ENCODE measurements at regions not wholly inside any gene's neighbourhood (a gene's known extent, or its start where the extent isn't known, plus 50 kb on each side); places are given as distances from the start of the nearest gene placed in this dataset.

DNA sequence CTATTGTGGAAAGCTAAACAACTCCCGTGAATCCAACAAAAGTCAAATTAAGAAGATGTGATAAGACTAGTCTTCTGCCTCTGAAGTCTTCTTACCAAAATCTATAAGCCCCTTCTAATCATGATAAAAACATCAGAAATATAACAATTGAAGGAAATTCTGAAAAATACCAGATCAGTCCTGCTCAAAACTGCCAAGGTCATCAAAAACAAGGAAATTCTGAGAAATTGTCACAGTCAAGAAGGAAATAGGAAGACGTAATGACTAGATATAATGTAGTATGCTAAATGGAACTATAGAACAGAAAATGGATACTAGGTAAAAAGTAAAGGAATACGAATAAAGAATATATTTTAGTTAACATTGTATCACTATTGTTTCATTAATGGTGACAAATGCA, 314.0 kb downstream of the TMX3 start:
- Histone ChIP-seq H3K4me3 (ENCODE audit: low read depth in 2 of 2, low read length in 2 of 2) (no peak overlapping the region), H3K27me3 (ENCODE audit: control insufficient read depth, insufficient read depth, low read length) (no peaks in the 10 kb centered on the region), H3K4me1 (ENCODE audit: control insufficient read depth, insufficient read depth, low read length) (no peaks in the 10 kb centered on the region), H3K27ac (ENCODE audit: low read length) (no peak overlapping the region), H3K9me3 (ENCODE audit: control insufficient read depth, insufficient read depth, low read depth, low read length) (no peaks in the 10 kb centered on the region), H3K36me3 (ENCODE audit: control insufficient read depth, insufficient read depth, low read length) (no peaks in the 10 kb centered on the region)
- ATAC-seq (no peak), DNase-seq (ENCODE audit: low read depth, low spot score) (no peak)
- TF ChIP-seq SIN3A (IDR thresholded peaks at IDR 0.05; ENCODE audit: borderline replicate concordance, insufficient read depth, low read depth, low read length) = no peak
- TF ChIP-seq, protein P1, sequence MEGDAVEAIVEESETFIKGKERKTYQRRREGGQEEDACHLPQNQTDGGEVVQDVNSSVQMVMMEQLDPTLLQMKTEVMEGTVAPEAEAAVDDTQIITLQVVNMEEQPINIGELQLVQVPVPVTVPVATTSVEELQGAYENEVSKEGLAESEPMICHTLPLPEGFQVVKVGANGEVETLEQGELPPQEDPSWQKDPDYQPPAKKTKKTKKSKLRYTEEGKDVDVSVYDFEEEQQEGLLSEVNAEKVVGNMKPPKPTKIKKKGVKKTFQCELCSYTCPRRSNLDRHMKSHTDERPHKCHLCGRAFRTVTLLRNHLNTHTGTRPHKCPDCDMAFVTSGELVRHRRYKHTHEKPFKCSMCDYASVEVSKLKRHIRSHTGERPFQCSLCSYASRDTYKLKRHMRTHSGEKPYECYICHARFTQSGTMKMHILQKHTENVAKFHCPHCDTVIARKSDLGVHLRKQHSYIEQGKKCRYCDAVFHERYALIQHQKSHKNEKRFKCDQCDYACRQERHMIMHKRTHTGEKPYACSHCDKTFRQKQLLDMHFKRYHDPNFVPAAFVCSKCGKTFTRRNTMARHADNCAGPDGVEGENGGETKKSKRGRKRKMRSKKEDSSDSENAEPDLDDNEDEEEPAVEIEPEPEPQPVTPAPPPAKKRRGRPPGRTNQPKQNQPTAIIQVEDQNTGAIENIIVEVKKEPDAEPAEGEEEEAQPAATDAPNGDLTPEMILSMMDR (IDR thresholded peaks at IDR 0.05) = no peak
- no peak for TF ChIP-seq POLR2AphosphoS5 (IDR thresholded peaks at IDR 0.05; ENCODE audit: low read depth, low read length)
- TF ChIP-seq, protein P2, sequence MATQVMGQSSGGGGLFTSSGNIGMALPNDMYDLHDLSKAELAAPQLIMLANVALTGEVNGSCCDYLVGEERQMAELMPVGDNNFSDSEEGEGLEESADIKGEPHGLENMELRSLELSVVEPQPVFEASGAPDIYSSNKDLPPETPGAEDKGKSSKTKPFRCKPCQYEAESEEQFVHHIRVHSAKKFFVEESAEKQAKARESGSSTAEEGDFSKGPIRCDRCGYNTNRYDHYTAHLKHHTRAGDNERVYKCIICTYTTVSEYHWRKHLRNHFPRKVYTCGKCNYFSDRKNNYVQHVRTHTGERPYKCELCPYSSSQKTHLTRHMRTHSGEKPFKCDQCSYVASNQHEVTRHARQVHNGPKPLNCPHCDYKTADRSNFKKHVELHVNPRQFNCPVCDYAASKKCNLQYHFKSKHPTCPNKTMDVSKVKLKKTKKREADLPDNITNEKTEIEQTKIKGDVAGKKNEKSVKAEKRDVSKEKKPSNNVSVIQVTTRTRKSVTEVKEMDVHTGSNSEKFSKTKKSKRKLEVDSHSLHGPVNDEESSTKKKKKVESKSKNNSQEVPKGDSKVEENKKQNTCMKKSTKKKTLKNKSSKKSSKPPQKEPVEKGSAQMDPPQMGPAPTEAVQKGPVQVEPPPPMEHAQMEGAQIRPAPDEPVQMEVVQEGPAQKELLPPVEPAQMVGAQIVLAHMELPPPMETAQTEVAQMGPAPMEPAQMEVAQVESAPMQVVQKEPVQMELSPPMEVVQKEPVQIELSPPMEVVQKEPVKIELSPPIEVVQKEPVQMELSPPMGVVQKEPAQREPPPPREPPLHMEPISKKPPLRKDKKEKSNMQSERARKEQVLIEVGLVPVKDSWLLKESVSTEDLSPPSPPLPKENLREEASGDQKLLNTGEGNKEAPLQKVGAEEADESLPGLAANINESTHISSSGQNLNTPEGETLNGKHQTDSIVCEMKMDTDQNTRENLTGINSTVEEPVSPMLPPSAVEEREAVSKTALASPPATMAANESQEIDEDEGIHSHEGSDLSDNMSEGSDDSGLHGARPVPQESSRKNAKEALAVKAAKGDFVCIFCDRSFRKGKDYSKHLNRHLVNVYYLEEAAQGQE (IDR thresholded peaks at IDR 0.05; ENCODE audit: insufficient read depth in 1 of 2, low read depth in 2 of 2, low read length in 1 of 2) = no peak
- no peak for TF ChIP-seq TCF7L2 (IDR thresholded peaks at IDR 0.05; ENCODE audit: low read depth, low read length)
- ChIA-PET CTCF (no interaction called here), POLR2A (no interaction called here)
- BruUV-seq (replicated peaks) = no TSS peak
- in situ Hi-C loops (cut with HindIII; ENCODE audit: low pct_unique_long_range_greater_than_20kb, low sequenced_read_pairs) (no loop called here), intact Hi-C loops (cut with micrococcal nuclease; ENCODE audit: unreplicated experiment) (no loop called here)

DNA sequence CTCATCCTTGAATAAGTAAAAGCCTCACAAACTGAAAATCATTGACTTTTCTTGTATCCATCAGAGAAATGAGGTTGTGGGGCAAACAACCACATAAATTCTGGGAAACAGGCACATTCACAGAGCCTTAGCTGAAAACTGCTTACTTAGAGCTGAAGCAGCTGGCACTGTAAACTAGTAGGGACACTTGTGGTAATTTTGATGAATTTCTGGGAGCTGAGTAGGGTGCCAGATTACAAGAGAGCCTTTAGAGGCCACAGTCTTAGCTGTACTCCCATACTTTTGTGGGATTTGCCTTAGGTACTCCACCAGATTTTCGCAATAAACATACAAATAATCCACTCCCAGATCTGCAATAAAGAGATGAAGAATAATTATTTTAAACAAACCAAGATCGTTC, 315.2 kb downstream of the TMX3 start:
- no peaks in the 10 kb centered on the region for H3K4me1 ChIP-seq (ENCODE audit: control insufficient read depth, insufficient read depth, low read length)
- POLR2A ChIA-PET = no interaction called here
- H3K27me3 ChIP-seq (ENCODE audit: control insufficient read depth, insufficient read depth, low read length) = no peaks in the 10 kb centered on the region
- CTCF ChIA-PET = no interaction called here
- no peak for ATAC-seq
- in situ Hi-C loops (cut with HindIII; ENCODE audit: low pct_unique_long_range_greater_than_20kb, low sequenced_read_pairs) = no loop called here
- no peak overlapping the region for H3K27ac ChIP-seq (ENCODE audit: low read length)
- H3K36me3 ChIP-seq (ENCODE audit: control insufficient read depth, insufficient read depth, low read length) = no peaks in the 10 kb centered on the region
- BruUV-seq (replicated peaks) = no TSS peak
- intact Hi-C loops (cut with micrococcal nuclease; ENCODE audit: unreplicated experiment) = no loop called here
- no peak for DNase-seq (ENCODE audit: low read depth, low spot score)
- no peaks in the 10 kb centered on the region for H3K9me3 ChIP-seq (ENCODE audit: control insufficient read depth, insufficient read depth, low read depth, low read length)
- no peak overlapping the region for H3K4me3 ChIP-seq (ENCODE audit: low read depth in 2 of 2, low read length in 2 of 2)
- TF ChIP-seq, protein P1 (IDR thresholded peaks at IDR 0.05) = no peak
- TF ChIP-seq, protein P2 (IDR thresholded peaks at IDR 0.05; ENCODE audit: insufficient read depth in 1 of 2, low read depth in 2 of 2, low read length in 1 of 2) = no peak
- no peak for TF ChIP-seq TCF7L2 (IDR thresholded peaks at IDR 0.05; ENCODE audit: low read depth, low read length)
- TF ChIP-seq POLR2AphosphoS5 (IDR thresholded peaks at IDR 0.05; ENCODE audit: low read depth, low read length) = no peak
- no peak for TF ChIP-seq SIN3A (IDR thresholded peaks at IDR 0.05; ENCODE audit: borderline replicate concordance, insufficient read depth, low read depth, low read length)
